Endothelial cell of umbilical vein (primary cell): ENCODE measurements at regions not wholly inside any gene's neighbourhood (a gene's known extent, or its start where the extent isn't known, plus 50 kb on each side); places are given as distances from the start of the nearest gene placed in this dataset.

Experiments
- EZH2 ChIP-seq: IDR thresholded peaks from 2 replicates; pipeline ENCODE4 v1.6.1; 2012; ENCODE audit warnings: borderline replicate concordance, low read depth, mild to moderate bottlenecking, moderate library complexity, low read length, inconsistent platforms; ENCODE audit not compliant: severe bottlenecking
- GATA2 ChIP-seq: IDR thresholded peaks from 2 replicates; pipeline ENCODE4 v1.7.0; 2011; ENCODE audit warnings: low read depth, mild to moderate bottlenecking, moderate library complexity, mixed read lengths, low read length; ENCODE audit not compliant: insufficient read length, insufficient read depth
- JUN ChIP-seq: IDR thresholded peaks from 2 replicates; pipeline ENCODE4 v1.6.1; 2011; ENCODE audit warnings: borderline replicate concordance, low read depth; ENCODE audit not compliant: insufficient read length, insufficient read depth
- MYC ChIP-seq: IDR thresholded peaks from one replicate; pipeline ENCODE4 v1.6.1; 2011; ENCODE audit warnings: mild to moderate bottlenecking, low read depth, low read length
- POLR2A ChIP-seq: IDR thresholded peaks from 2 replicates; pipeline ENCODE4 v1.6.1; 2012; ENCODE audit warnings: low read depth, mild to moderate bottlenecking, control low read depth, low read length
- POLR2AphosphoS5 ChIP-seq: IDR thresholded peaks from 2 replicates; pipeline ENCODE4 v1.6.1; 2012; ENCODE audit warnings: low read depth, mild to moderate bottlenecking, control low read depth, low read length, moderate library complexity; ENCODE audit not compliant: insufficient read depth
- TF ChIP-seq, protein P1 (sequence below), 2 donors: IDR thresholded peaks; 1 replicate in 1 of 2; 2 replicates in 1 of 2; pipeline ENCODE4 v1.5.1; 2011; ENCODE audit warnings: low read length in 2 of 2, mild to moderate bottlenecking in 2 of 2, moderate library complexity in 2 of 2, control low read depth in 1 of 2, inconsistent platforms in 1 of 2, low read depth in 1 of 2; ENCODE audit not compliant: insufficient read depth in 1 of 2; ENCODE audit errors: extremely low read depth in 1 of 2
- TF ChIP-seq, protein P2 (sequence below): IDR thresholded peaks from 2 replicates; pipeline ENCODE4 v1.6.1; 2011; ENCODE audit not compliant: insufficient read depth, insufficient read length

DNA sequence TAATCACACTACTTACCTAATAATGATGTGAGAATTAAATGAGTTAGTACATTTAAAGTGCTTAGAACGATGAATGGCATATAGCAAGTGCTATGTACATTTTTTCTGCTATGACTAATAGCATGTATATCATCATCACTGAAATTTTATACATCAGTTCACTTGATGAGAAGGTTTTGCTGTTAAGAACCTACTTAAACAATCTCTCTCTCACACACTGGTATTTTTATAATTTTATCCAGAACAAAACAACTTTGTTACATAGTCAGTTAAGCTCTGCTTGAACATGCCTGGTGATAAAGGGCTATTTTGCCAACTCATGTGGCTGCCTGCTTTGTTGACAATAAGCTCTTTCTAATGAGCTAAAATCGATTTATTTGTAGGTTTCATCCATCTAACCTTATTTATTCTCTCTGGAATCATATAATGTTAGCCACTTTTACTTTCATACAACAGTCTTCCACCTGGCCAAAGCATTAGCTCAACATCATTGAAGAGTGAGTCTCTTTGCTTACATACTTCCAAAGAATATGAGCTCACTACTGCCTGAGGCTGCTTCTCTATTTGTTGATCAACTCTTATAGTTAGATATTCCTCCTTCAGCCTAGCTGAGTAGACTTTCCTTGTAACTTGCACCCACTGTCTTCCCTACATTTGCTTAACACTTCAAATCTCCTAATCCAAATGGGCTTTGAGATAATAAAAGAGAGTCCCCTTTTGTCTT is 372.7 kb upstream of the BOD1L1 start:
- TF ChIP-seq, protein P1, sequence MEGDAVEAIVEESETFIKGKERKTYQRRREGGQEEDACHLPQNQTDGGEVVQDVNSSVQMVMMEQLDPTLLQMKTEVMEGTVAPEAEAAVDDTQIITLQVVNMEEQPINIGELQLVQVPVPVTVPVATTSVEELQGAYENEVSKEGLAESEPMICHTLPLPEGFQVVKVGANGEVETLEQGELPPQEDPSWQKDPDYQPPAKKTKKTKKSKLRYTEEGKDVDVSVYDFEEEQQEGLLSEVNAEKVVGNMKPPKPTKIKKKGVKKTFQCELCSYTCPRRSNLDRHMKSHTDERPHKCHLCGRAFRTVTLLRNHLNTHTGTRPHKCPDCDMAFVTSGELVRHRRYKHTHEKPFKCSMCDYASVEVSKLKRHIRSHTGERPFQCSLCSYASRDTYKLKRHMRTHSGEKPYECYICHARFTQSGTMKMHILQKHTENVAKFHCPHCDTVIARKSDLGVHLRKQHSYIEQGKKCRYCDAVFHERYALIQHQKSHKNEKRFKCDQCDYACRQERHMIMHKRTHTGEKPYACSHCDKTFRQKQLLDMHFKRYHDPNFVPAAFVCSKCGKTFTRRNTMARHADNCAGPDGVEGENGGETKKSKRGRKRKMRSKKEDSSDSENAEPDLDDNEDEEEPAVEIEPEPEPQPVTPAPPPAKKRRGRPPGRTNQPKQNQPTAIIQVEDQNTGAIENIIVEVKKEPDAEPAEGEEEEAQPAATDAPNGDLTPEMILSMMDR (IDR thresholded peaks at IDR 0.05; ENCODE audit: extremely low read depth in 1 of 2, insufficient read depth in 1 of 2, low read depth in 1 of 2, low read length in 2 of 2) = no peak
- no peak for TF ChIP-seq POLR2A
- no peak for TF ChIP-seq POLR2AphosphoS5
- no peak for TF ChIP-seq EZH2
- no peak for TF ChIP-seq JUN
- TF ChIP-seq, protein P2, sequence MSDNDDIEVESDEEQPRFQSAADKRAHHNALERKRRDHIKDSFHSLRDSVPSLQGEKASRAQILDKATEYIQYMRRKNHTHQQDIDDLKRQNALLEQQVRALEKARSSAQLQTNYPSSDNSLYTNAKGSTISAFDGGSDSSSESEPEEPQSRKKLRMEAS = no peak
- TF ChIP-seq MYC = no peak
- no peak for TF ChIP-seq GATA2
